HEK293 (cell line): ENCODE measurements at regions not wholly inside any gene's neighbourhood (a gene's known extent, or its start where the extent isn't known, plus 50 kb on each side); places are given as distances from the start of the nearest gene placed in this dataset.

Experiments
- CTCF ChIP-seq: fragments of 450-650 bp; formaldehyde crosslinking; IDR thresholded peaks from 2 replicates; pipeline ENCODE4 v1.5.1; 2016; ENCODE audit warnings: missing biosample characterization, missing genetic modification characterization
- MEIS1 ChIP-seq: sonication (generic); formaldehyde crosslinking; IDR thresholded peaks from 2 replicates; pipeline ENCODE4 v1.8.1; 2022; ENCODE audit warnings: missing genetic modification reagents, mild to moderate bottlenecking, borderline replicate concordance
- ZNF37A ChIP-seq: fragments of 450-650 bp; IDR thresholded peaks from 2 replicates; pipeline ENCODE4 v1.5.1; 2018; ENCODE audit warnings: missing biosample characterization, missing genetic modification characterization
- ZNF707 ChIP-seq: fragments of 450-650 bp; formaldehyde crosslinking; IDR thresholded peaks from 2 replicates; pipeline ENCODE4 v1.5.1; 2016; ENCODE audit warnings: missing biosample characterization, missing genetic modification characterization
- ZNF776 ChIP-seq: fragments of 450-650 bp; formaldehyde crosslinking; IDR thresholded peaks from 2 replicates; pipeline ENCODE4 v1.5.0; 2017; ENCODE audit warnings: missing biosample characterization, missing genetic modification characterization, borderline replicate concordance
- TF ChIP-seq, protein P1 (sequence below): fragments of 450-650 bp; formaldehyde crosslinking; IDR thresholded peaks from 2 replicates; pipeline ENCODE4 v1.5.1; 2016; ENCODE audit warnings: missing biosample characterization, missing genetic modification characterization

DNA sequence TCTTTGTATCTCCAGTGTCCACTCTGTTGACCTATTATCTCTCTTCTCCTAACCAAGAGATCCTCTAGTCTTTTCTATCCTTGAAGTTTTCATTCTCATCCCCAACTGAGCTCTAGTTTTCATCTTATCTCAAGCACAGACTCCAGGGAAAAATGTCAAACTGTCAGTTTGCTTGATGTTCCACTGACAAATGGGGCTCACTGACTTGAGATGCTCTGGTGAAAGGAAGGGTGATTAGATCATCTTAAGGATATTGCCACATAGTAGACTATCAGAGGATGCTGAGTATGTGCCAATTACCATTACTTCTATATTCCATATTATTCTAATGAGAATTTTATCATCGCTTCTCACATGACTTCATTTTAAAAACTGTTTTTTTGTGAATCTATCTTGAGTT is 2008.2 kb downstream of the ARAP2 start:
- TF ChIP-seq ZNF707 (tag by site-specific recombination) (no peak), CTCF (tag by site-specific recombination) (no peak), ZNF37A (no peak), ZNF776 (tag by site-specific recombination) (no peak), MEIS1 (no peak)
- TF ChIP-seq, protein P1, sequence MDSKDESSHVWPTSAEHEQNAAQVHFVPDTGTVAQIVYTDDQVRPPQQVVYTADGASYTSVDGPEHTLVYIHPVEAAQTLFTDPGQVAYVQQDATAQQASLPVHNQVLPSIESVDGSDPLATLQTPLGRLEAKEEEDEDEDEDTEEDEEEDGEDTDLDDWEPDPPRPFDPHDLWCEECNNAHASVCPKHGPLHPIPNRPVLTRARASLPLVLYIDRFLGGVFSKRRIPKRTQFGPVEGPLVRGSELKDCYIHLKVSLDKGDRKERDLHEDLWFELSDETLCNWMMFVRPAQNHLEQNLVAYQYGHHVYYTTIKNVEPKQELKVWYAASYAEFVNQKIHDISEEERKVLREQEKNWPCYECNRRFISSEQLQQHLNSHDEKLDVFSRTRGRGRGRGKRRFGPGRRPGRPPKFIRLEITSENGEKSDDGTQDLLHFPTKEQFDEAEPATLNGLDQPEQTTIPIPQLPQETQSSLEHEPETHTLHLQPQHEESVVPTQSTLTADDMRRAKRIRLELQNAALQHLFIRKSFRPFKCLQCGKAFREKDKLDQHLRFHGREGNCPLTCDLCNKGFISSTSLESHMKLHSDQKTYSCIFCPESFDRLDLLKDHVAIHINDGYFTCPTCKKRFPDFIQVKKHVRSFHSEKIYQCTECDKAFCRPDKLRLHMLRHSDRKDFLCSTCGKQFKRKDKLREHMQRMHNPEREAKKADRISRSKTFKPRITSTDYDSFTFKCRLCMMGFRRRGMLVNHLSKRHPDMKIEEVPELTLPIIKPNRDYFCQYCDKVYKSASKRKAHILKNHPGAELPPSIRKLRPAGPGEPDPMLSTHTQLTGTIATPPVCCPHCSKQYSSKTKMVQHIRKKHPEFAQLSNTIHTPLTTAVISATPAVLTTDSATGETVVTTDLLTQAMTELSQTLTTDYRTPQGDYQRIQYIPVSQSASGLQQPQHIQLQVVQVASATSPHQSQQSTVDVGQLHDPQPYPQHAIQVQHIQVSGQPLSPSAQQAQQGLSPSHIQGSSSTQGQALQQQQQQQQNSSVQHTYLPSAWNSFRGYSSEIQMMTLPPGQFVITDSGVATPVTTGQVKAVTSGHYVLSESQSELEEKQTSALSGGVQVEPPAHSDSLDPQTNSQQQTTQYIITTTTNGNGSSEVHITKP (tag by site-specific recombination): no peak
